ENCODE measurements at regions not wholly inside any gene's neighbourhood (a gene's known extent, or its start where the extent isn't known, plus 50 kb on each side); places are given as distances from the start of the nearest gene placed in this dataset.

- H3K9me3 Mint-ChIP-seq (ENCODE audit: insufficient read depth): no peaks in the 10 kb centered on the region
- H3K4me3 ChIP-seq (ENCODE audit: control extremely low read depth in 1 of 5, extremely low read depth in 1 of 5, insufficient read depth in 1 of 5, low read depth in 2 of 5, low read length in 4 of 5): no peak overlapping the region
- no peaks in the 10 kb centered on the region for H3K27me3 Mint-ChIP-seq
- CTCF ChIA-PET: no interaction called here
- no peaks in the 10 kb centered on the region for H3K4me1 Mint-ChIP-seq
- ATAC-seq (ENCODE audit: low read depth) (no peak), DNase-seq (no peak)
- H3K27ac ChIP-seq (ENCODE audit: low read length in 2 of 2): no peak overlapping the region
- intact Hi-C loops (cut with micrococcal nuclease): no loop called here
- H3K4me3 Mint-ChIP-seq: no peak overlapping the region
- H2AFZ ChIP-seq (ENCODE audit: insufficient read depth, low read depth, low read length, poor library complexity, severe bottlenecking): no peak overlapping the region
- H3K9ac ChIP-seq (ENCODE audit: low read length): no peak overlapping the region
- H3K4me1 ChIP-seq (ENCODE audit: control insufficient read depth in 2 of 2, insufficient read depth in 2 of 2, low read length in 2 of 2): no peaks in the 10 kb centered on the region
- no peak overlapping the region for H3K27ac Mint-ChIP-seq
- H3K4me2 ChIP-seq (replicated peaks; ENCODE audit: low read depth, low read length, poor library complexity, severe bottlenecking): no peak overlapping the region
- no peaks in the 10 kb centered on the region for H3K27me3 ChIP-seq (replicated peaks in 1 of 4; ENCODE audit: control extremely low read depth in 1 of 4, control insufficient read depth in 3 of 4, insufficient read depth in 4 of 4, low read length in 3 of 4)
- no CpG with 5 or more reads among the region's 3 CpGs for WGBS (ENCODE audit: insufficient coverage)
- TF ChIP-seq CTCF (IDR thresholded peaks at IDR 0.05): no peak
- no peak for TF ChIP-seq EZH2 (IDR thresholded peaks at IDR 0.05; ENCODE audit: borderline replicate concordance, insufficient read depth, low read depth, low read length, poor library complexity, severe bottlenecking)
- POLR2A ChIA-PET: no interaction called here
- no peaks in the 10 kb centered on the region for H3K36me3 ChIP-seq (replicated peaks in 1 of 2; ENCODE audit: control extremely low read depth in 1 of 2, control insufficient read depth in 1 of 2, extremely low read depth in 1 of 2, insufficient read depth in 2 of 2, low read length in 1 of 2)
- no peaks in the 10 kb centered on the region for H3K9me3 ChIP-seq (ENCODE audit: control extremely low read depth in 1 of 3, control insufficient read depth in 2 of 3, insufficient read depth in 1 of 3, low read length in 2 of 3)
- H3K79me2 ChIP-seq (ENCODE audit: control insufficient read depth, insufficient read depth, low read length): no peaks in the 10 kb centered on the region
- H4K20me1 ChIP-seq (ENCODE audit: control insufficient read depth, insufficient read depth, low read length, poor library complexity, severe bottlenecking): no peaks in the 10 kb centered on the region
Observed at GRCh38 chr7:119937745-119938144, 335.2 kb upstream of the KCND2 start.

GRCh38 chr7:119943942-119944600 is 328.9 kb upstream of the KCND2 start:
- H3K4me1 ChIP-seq (ENCODE audit: control insufficient read depth in 2 of 2, insufficient read depth in 2 of 2, low read length in 2 of 2): no peaks in the 10 kb centered on the region
- no peaks in the 10 kb centered on the region for H3K79me2 ChIP-seq (ENCODE audit: control insufficient read depth, insufficient read depth, low read length)
- no peaks in the 10 kb centered on the region for H4K20me1 ChIP-seq (ENCODE audit: control insufficient read depth, insufficient read depth, low read length, poor library complexity, severe bottlenecking)
- no peaks in the 10 kb centered on the region for H3K9me3 ChIP-seq (ENCODE audit: control extremely low read depth in 1 of 3, control insufficient read depth in 2 of 3, insufficient read depth in 1 of 3, low read length in 2 of 3)
- no peaks in the 10 kb centered on the region for H3K36me3 ChIP-seq (replicated peaks in 1 of 2; ENCODE audit: control extremely low read depth in 1 of 2, control insufficient read depth in 1 of 2, extremely low read depth in 1 of 2, insufficient read depth in 2 of 2, low read length in 1 of 2)
- no peak overlapping the region for H3K27ac ChIP-seq (ENCODE audit: low read length in 2 of 2)
- no peak overlapping the region for H3K4me3 ChIP-seq (ENCODE audit: control extremely low read depth in 1 of 5, extremely low read depth in 1 of 5, insufficient read depth in 1 of 5, low read depth in 2 of 5, low read length in 4 of 5)
- H3K27me3 Mint-ChIP-seq: no peaks in the 10 kb centered on the region
- no peak overlapping the region for H3K4me2 ChIP-seq (replicated peaks; ENCODE audit: low read depth, low read length, poor library complexity, severe bottlenecking)
- POLR2A ChIA-PET: no interaction called here
- H3K27ac Mint-ChIP-seq: no peak overlapping the region
- H3K4me3 Mint-ChIP-seq: no peak overlapping the region
- DNase-seq: no peak
- H3K9me3 Mint-ChIP-seq (ENCODE audit: insufficient read depth): no peaks in the 10 kb centered on the region
- intact Hi-C loops (cut with micrococcal nuclease): no loop called here
- no peak for ATAC-seq (ENCODE audit: low read depth)
- no CpG with 5 or more reads among the region's 5 CpGs for WGBS (ENCODE audit: insufficient coverage)
- H3K4me1 Mint-ChIP-seq: no peaks in the 10 kb centered on the region
- CTCF ChIA-PET: no interaction called here
- H2AFZ ChIP-seq (ENCODE audit: insufficient read depth, low read depth, low read length, poor library complexity, severe bottlenecking): no peak overlapping the region
- no peak for TF ChIP-seq CTCF (IDR thresholded peaks at IDR 0.05)
- TF ChIP-seq EZH2 (IDR thresholded peaks at IDR 0.05; ENCODE audit: borderline replicate concordance, insufficient read depth, low read depth, low read length, poor library complexity, severe bottlenecking): no peak
- H3K27me3 ChIP-seq (replicated peaks in 1 of 4; ENCODE audit: control extremely low read depth in 1 of 4, control insufficient read depth in 3 of 4, insufficient read depth in 4 of 4, low read length in 3 of 4): no peaks in the 10 kb centered on the region
- no peak overlapping the region for H3K9ac ChIP-seq (ENCODE audit: low read length)
